ENCODE measurements at regions not wholly inside any gene's neighbourhood (a gene's known extent, or its start where the extent isn't known, plus 50 kb on each side); places are given as distances from the start of the nearest gene placed in this dataset.

DNA sequence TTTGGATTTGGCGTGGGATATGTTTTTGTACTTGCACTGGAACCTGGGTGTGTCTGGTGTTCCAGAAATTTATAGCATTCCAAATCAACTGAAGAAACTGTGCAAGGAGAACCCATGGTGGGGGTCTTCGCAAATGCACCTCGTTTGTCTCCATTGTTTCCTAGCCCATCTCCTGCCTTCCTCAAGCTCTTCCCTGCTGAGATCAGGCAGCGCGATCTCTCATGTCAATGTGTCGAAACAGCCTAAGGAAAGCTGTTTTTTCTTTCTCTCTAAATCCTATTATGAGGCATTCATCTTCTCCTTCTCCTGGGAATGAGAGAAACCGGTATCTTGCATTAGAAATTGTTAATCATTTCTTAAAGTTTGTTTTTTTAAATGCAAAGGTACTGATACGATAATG is 131.0 kb downstream of the KLF5 start:
- Histone ChIP-seq H3K4me1 (ENCODE audit: control insufficient read depth, insufficient read depth, low read length) (no peaks in the 10 kb centered on the region), H3K4me3 (ENCODE audit: low read depth, low read length) (no peak overlapping the region), H3K36me3 (ENCODE audit: control insufficient read depth in 2 of 2, insufficient read depth in 1 of 2, low read length in 2 of 2) (no peaks in the 10 kb centered on the region), H3K9me3 (ENCODE audit: control insufficient read depth, insufficient read depth, low read depth, low read length) (no peaks in the 10 kb centered on the region), H3K27ac (ENCODE audit: extremely low read depth, low read depth, low read length) (no peak overlapping the region)
- ChIA-PET POLR2A (no interaction called here), CTCF (no interaction called here)
- TF ChIP-seq YY2 (tag by site-specific recombination; IDR thresholded peaks at IDR 0.05) (no peak), ZNF473 (tag by site-specific recombination; IDR thresholded peaks at IDR 0.05) (no peak), ZNF624 (tag by site-specific recombination; IDR thresholded peaks at IDR 0.05) (no peak), ZNF2 (tag by site-specific recombination; IDR thresholded peaks at IDR 0.05) (no peak), ZNF423 (tag by site-specific recombination; IDR thresholded peaks at IDR 0.05) (no peak), ZNF174 (tag by site-specific recombination; IDR thresholded peaks at IDR 0.05) (no peak), ZNF530 (tag by site-specific recombination; IDR thresholded peaks at IDR 0.05; ENCODE audit: low read depth) (no peak), ZIC2 (tag by site-specific recombination; IDR thresholded peaks at IDR 0.05) (no peak), ZNF707 (tag by site-specific recombination; IDR thresholded peaks at IDR 0.05) (no peak), GLI4 (tag by site-specific recombination; IDR thresholded peaks at IDR 0.05) (no peak), ZFP37 (tag by site-specific recombination; IDR thresholded peaks at IDR 0.05) (no peak), OVOL3 (tag by site-specific recombination; IDR thresholded peaks at IDR 0.05) (no peak), ZNF184 (tag by site-specific recombination; IDR thresholded peaks at IDR 0.05) (no peak)
- TF ChIP-seq, protein P1, sequence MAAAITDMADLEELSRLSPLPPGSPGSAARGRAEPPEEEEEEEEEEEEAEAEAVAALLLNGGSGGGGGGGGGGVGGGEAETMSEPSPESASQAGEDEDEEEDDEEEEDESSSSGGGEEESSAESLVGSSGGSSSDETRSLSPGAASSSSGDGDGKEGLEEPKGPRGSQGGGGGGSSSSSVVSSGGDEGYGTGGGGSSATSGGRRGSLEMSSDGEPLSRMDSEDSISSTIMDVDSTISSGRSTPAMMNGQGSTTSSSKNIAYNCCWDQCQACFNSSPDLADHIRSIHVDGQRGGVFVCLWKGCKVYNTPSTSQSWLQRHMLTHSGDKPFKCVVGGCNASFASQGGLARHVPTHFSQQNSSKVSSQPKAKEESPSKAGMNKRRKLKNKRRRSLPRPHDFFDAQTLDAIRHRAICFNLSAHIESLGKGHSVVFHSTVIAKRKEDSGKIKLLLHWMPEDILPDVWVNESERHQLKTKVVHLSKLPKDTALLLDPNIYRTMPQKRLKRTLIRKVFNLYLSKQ (tag by site-specific recombination; IDR thresholded peaks at IDR 0.05; ENCODE audit: borderline replicate concordance), result no peak

DNA sequence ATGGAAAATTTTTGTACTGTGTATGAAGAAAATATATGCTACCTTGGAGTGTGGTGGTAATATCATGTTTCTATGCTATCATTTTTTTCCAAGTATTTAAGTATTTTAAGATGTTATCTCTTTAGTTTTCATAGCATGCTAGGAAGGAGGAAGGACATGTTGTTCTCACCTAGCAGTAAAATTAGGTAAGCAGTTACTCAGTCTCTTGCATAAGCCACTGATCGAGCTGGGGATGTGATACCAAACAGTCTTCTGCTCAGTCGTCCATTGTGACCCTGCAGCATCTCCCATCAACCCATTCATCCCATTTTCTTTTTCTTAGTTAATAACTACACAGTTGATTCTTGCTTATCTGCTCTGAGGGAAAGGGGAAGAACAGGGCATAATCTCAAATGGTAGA is 130.6 kb downstream of the KLF5 start:
- no peaks in the 10 kb centered on the region for H3K36me3 ChIP-seq (ENCODE audit: control insufficient read depth in 2 of 2, insufficient read depth in 1 of 2, low read length in 2 of 2)
- H3K4me3 ChIP-seq (ENCODE audit: low read depth, low read length), result no peak overlapping the region
- H3K4me1 ChIP-seq (ENCODE audit: control insufficient read depth, insufficient read depth, low read length), result no peaks in the 10 kb centered on the region
- no peak for TF ChIP-seq ZBTB21 (tag by site-specific recombination; IDR thresholded peaks at IDR 0.05)
- no peak for TF ChIP-seq ZBTB1 (tag by site-specific recombination; IDR thresholded peaks at IDR 0.05)
- TF ChIP-seq, protein P2, sequence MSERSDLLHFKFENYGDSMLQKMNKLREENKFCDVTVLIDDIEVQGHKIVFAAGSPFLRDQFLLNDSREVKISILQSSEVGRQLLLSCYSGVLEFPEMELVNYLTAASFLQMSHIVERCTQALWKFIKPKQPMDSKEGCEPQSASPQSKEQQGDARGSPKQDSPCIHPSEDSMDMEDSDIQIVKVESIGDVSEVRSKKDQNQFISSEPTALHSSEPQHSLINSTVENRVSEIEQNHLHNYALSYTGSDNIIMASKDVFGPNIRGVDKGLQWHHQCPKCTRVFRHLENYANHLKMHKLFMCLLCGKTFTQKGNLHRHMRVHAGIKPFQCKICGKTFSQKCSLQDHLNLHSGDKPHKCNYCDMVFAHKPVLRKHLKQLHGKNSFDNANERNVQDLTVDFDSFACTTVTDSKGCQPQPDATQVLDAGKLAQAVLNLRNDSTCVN (tag by site-specific recombination; optimal IDR thresholded peaks at IDR 0.05), result no peak
- TF ChIP-seq, protein P3, sequence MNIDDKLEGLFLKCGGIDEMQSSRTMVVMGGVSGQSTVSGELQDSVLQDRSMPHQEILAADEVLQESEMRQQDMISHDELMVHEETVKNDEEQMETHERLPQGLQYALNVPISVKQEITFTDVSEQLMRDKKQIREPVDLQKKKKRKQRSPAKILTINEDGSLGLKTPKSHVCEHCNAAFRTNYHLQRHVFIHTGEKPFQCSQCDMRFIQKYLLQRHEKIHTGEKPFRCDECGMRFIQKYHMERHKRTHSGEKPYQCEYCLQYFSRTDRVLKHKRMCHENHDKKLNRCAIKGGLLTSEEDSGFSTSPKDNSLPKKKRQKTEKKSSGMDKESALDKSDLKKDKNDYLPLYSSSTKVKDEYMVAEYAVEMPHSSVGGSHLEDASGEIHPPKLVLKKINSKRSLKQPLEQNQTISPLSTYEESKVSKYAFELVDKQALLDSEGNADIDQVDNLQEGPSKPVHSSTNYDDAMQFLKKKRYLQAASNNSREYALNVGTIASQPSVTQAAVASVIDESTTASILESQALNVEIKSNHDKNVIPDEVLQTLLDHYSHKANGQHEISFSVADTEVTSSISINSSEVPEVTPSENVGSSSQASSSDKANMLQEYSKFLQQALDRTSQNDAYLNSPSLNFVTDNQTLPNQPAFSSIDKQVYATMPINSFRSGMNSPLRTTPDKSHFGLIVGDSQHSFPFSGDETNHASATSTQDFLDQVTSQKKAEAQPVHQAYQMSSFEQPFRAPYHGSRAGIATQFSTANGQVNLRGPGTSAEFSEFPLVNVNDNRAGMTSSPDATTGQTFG (tag by site-specific recombination; IDR thresholded peaks at IDR 0.05; ENCODE audit: borderline replicate concordance), result no peak
- TF ChIP-seq, protein P4, sequence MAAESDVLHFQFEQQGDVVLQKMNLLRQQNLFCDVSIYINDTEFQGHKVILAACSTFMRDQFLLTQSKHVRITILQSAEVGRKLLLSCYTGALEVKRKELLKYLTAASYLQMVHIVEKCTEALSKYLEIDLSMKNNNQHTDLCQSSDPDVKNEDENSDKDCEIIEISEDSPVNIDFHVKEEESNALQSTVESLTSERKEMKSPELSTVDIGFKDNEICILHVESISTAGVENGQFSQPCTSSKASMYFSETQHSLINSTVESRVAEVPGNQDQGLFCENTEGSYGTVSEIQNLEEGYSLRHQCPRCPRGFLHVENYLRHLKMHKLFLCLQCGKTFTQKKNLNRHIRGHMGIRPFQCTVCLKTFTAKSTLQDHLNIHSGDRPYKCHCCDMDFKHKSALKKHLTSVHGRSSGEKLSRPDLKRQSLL (tag by site-specific recombination; IDR thresholded peaks at IDR 0.05), result no peak
- TF ChIP-seq ZNF112 (tag by site-specific recombination; IDR thresholded peaks at IDR 0.05), result no peak
- TF ChIP-seq ZNF350 (tag by site-specific recombination; IDR thresholded peaks at IDR 0.05), result no peak
- no peak for TF ChIP-seq ZNF311 (tag by site-specific recombination; IDR thresholded peaks at IDR 0.05; ENCODE audit: borderline replicate concordance)
- TF ChIP-seq, protein P5, sequence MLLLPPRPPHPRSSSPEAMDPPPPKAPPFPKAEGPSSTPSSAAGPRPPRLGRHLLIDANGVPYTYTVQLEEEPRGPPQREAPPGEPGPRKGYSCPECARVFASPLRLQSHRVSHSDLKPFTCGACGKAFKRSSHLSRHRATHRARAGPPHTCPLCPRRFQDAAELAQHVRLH (tag by site-specific recombination; IDR thresholded peaks at IDR 0.05), result no peak
- TF ChIP-seq ZNF473 (tag by site-specific recombination; IDR thresholded peaks at IDR 0.05), result no peak
- TF ChIP-seq, protein P6, sequence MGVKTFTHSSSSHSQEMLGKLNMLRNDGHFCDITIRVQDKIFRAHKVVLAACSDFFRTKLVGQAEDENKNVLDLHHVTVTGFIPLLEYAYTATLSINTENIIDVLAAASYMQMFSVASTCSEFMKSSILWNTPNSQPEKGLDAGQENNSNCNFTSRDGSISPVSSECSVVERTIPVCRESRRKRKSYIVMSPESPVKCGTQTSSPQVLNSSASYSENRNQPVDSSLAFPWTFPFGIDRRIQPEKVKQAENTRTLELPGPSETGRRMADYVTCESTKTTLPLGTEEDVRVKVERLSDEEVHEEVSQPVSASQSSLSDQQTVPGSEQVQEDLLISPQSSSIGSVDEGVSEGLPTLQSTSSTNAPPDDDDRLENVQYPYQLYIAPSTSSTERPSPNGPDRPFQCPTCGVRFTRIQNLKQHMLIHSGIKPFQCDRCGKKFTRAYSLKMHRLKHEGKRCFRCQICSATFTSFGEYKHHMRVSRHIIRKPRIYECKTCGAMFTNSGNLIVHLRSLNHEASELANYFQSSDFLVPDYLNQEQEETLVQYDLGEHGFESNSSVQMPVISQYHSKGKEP (tag by site-specific recombination; IDR thresholded peaks at IDR 0.05), result no peak
- H3K9me3 ChIP-seq (ENCODE audit: control insufficient read depth, insufficient read depth, low read depth, low read length), result no peaks in the 10 kb centered on the region
- CTCF ChIA-PET, result no interaction called here
- POLR2A ChIA-PET, result no interaction called here
- H3K27ac ChIP-seq (ENCODE audit: extremely low read depth, low read depth, low read length), result no peak overlapping the region

All from HEK293 (cell line).